Stimulated activated CD4-positive, alpha-beta T cell treated with anti-CD3 and anti-CD28 coated beads, Interleukin-1b, Interleukin-23, amount 100 ng/mL, for 1 hour (primary cell): ENCODE measurements at regions not wholly inside any gene's neighbourhood (a gene's known extent, or its start where the extent isn't known, plus 50 kb on each side); places are given as distances from the start of the nearest gene placed in this dataset.
A peak's percentile ranks its signal among the peaks of the same experiment; 100 is the strongest.
"Not testable (repeated sequence)": the region's sequence is repeated elsewhere in the genome, so short reads cannot be mapped to it uniquely, and the experiment has no call there.

Source experiments
- DNase-seq, 2 donors: peaks; one replicate each; pipeline ENCODE4 v3.0.0-alpha.2; 2020; ENCODE audit warnings: low read depth in 2 of 2

- no peak for DNase-seq
These were observed 115.2 kb downstream of the ZNF37A start for GRCh38 chr10:38209332-38209731.

GRCh38 chr10:38209748-38210147 is 115.6 kb downstream of the ZNF37A start:
- DNase-seq, result not testable (repeated sequence)

- DNase-seq, result no peak
These were observed 118.3 kb downstream of the ZNF37A start for GRCh38 chr10:38212460-38212859.

GRCh38 chr10:38226385-38226784 is 132.2 kb downstream of the ZNF37A start:
- DNase-seq, result no peak

- DNase-seq, result no peak
These were observed 134.3 kb downstream of the ZNF37A start for GRCh38 chr10:38228394-38228793.

- not testable (repeated sequence) for DNase-seq
These were observed 144.3 kb downstream of the ZNF37A start for GRCh38 chr10:38238479-38238878.

GRCh38 chr10:38242061-38242649 is 148.0 kb downstream of the ZNF37A start:
- DNase-seq, result not testable (repeated sequence)

- DNase-seq, result not testable (repeated sequence)
These were observed 154.0 kb downstream of the ZNF37A start for GRCh38 chr10:38248113-38248512.

- not testable (repeated sequence) for DNase-seq
These were observed 158.4 kb downstream of the ZNF37A start for GRCh38 chr10:38252551-38252950.

- DNase-seq, result not testable (repeated sequence)
These were observed 173.4 kb downstream of the ZNF37A start for GRCh38 chr10:38267555-38267954.

- not testable (repeated sequence) for DNase-seq
These were observed 176.9 kb downstream of the ZNF37A start for GRCh38 chr10:38271031-38271430.

GRCh38 chr10:38274879-38275278 is 180.7 kb downstream of the ZNF37A start:
- DNase-seq, result not testable (repeated sequence)

GRCh38 chr10:38292560-38292959 is 198.4 kb downstream of the ZNF37A start:
- DNase-seq, result not testable (repeated sequence)

GRCh38 chr10:38310111-38310510 is 216.0 kb downstream of the ZNF37A start:
- DNase-seq, result not testable (repeated sequence)

GRCh38 chr10:38315090-38315805 is 221.1 kb downstream of the ZNF37A start:
- DNase-seq, result not testable (repeated sequence)

GRCh38 chr10:38321393-38321792 is 227.3 kb downstream of the ZNF37A start:
- DNase-seq, result not testable (repeated sequence)

GRCh38 chr10:38330306-38330705 is 236.2 kb downstream of the ZNF37A start:
- DNase-seq, result not testable (repeated sequence)

- DNase-seq, result not testable (repeated sequence)
These were observed 237.0 kb downstream of the ZNF37A start for GRCh38 chr10:38331106-38331505.

- DNase-seq, result not testable (repeated sequence)
These were observed 239.6 kb downstream of the ZNF37A start for GRCh38 chr10:38333699-38334098.

- not testable (repeated sequence) for DNase-seq
These were observed 256.5 kb downstream of the ZNF37A start for GRCh38 chr10:38350645-38351044.

GRCh38 chr10:38354410-38354809 is 260.3 kb downstream of the ZNF37A start:
- not testable (repeated sequence) for DNase-seq

GRCh38 chr10:38355911-38356526 is 261.9 kb downstream of the ZNF37A start:
- DNase-seq, result peak; percentile 31 to 36

- DNase-seq, result not testable (repeated sequence)
These were observed 262.4 kb downstream of the ZNF37A start for GRCh38 chr10:38356527-38356926.
